AG09319 (cell line): ENCODE measurements at regions not wholly inside any gene's neighbourhood (a gene's known extent, or its start where the extent isn't known, plus 50 kb on each side); places are given as distances from the start of the nearest gene placed in this dataset.

ENCODE experiments used
- DNase-seq: peaks from one replicate; pipeline ENCODE4 v3.0.0-alpha.2; 2010; ENCODE audit warnings: low read depth; ENCODE audit errors: extremely low read depth
- TF ChIP-seq, protein P1 (sequence below): IDR thresholded peaks from 2 replicates; pipeline ENCODE4 v1.5.1; 2011; ENCODE audit warnings: low read depth, mild to moderate bottlenecking, inconsistent platforms, low read length, moderate library complexity

DNA sequence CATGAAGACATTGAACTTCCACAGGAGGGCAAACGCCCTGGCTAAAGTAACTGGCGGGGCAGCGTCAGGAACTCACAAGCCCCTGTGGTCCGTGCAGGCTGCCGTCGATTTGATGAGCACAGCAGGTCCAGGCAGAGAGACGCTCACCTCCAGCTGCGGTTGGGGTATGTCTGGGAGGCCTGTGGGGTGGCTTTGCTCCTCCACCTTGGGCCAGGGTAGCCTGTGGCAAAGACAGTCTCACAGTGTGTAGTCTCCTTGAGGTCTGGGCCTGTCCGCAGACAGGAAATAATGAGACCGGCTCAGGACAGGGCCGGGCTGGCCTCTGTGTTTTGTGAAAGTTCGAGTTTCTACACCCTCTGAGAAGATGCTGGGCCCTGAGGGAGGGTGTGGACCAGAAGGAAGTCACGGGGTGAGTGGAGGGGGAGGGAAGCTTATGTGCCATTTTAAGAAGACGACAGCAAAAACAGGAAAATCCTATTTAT is 103.3 kb downstream of the METRNL start:
- TF ChIP-seq, protein P1, sequence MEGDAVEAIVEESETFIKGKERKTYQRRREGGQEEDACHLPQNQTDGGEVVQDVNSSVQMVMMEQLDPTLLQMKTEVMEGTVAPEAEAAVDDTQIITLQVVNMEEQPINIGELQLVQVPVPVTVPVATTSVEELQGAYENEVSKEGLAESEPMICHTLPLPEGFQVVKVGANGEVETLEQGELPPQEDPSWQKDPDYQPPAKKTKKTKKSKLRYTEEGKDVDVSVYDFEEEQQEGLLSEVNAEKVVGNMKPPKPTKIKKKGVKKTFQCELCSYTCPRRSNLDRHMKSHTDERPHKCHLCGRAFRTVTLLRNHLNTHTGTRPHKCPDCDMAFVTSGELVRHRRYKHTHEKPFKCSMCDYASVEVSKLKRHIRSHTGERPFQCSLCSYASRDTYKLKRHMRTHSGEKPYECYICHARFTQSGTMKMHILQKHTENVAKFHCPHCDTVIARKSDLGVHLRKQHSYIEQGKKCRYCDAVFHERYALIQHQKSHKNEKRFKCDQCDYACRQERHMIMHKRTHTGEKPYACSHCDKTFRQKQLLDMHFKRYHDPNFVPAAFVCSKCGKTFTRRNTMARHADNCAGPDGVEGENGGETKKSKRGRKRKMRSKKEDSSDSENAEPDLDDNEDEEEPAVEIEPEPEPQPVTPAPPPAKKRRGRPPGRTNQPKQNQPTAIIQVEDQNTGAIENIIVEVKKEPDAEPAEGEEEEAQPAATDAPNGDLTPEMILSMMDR, result no peak
- DNase-seq, result no peak

DNA sequence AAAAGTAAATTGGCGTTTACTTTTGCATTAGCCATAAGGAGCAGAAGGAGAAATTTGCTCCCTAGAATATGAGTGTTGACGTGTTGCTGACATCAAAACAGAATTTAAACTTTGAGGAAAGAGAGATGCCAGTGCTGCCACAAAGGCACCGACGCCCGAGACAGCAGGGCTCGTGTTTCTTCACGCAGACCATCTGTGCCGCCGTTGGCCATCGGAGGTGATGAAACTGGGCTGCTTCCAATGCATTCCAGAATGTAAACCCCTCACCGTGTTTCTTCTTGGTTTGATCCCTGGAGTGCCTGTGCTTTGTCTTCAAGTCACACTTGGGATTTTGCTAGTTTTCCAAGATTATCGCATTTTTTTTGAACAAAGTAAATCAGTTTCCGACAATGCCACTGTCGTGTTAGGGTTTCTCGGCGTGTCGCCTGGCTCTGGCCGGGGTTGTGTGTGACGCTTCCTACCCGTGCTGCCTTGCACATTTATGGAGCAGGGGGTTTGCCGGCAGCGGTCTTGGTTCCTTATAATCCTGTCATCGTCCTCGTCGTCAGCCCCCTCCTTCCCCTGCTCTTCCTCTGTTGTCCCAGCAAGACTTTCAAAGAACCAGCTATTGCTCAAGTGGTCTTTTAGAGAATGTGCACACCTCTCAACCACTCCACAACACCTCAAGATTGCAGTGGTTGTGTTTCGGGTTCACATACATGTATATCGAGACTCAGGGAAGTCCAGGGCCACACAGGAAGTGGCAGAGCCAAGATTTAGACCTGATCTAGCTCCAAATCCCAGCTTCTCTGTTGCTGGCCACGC is 103.9 kb downstream of the METRNL start:
- TF ChIP-seq, protein P1, result no peak
- no peak for DNase-seq

DNA sequence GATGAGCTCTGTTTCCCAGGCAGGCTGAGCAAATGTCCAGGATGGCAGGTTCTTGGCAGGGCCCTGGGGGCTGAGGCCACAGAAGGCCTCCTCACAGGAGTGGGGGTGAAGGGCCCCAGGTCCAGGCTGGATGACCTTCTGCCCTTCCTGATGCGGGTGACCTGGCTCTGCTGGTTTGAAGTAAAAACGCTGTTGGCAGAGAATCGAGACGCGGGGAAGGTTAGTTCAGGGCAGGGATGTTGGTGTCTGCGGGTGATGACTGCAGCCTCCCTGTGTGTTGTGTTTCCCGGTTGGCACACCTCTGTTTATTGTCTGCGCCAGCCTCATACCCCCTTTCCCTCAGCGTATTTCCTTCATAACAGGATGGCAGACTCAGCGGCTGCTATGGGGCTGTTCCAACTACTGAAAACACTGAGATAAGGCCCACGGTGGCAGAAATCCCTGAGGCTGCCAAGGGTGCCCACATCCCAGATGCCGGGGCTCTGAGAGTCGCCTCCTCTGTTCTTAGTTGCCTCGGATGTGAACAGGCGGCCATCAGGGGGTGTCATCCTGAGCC is 104.6 kb downstream of the METRNL start:
- no peak for DNase-seq
- TF ChIP-seq, protein P1, result no peak

DNA sequence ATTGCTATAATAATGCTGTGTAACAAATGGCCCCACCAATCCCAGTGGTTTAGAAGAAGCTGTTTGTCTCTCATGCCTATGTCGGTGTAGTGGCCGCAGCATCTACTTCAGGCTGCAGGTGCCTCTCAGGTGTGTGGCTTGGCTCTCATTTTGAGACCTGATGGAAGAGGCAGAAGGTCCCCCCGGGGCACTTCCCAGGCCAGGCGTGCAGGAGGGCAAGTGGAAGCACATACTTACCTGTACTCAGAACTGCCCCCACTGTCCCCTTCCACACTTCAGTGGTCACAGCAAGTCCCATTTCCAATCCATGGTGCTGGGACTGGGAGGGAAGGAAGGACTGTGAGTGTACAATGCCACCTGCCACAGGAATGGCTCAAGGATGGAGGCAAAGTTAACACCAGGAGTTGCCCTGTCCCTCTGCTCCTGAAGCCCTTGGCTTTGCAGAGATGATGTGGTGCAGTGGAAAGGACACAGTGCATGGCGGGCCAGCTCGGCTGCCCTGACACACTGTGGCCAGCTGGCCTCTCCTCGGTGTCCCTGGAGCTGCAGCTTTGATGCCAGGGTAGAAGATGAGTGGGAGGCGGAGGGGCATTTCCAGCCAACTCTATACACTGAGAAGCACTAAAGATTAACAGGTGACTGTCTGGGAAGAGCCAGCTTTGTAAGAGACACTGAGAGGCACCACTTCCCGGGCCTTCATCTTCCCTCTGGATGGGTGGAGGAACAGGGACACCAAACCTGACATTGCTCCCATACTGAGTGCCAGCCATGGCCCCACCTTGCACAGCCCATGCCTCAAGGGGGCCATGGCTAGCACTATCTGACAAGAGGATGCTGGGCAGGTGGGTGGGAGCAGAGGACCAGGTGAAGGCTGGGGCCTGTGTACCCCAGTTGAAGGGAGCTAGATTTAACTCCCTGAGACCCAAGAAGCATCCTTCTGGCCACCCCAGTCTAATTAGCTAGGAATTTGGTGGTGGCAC is 105.9 kb downstream of the METRNL start:
- DNase-seq, result no peak
- TF ChIP-seq, protein P1, result no peak

DNA sequence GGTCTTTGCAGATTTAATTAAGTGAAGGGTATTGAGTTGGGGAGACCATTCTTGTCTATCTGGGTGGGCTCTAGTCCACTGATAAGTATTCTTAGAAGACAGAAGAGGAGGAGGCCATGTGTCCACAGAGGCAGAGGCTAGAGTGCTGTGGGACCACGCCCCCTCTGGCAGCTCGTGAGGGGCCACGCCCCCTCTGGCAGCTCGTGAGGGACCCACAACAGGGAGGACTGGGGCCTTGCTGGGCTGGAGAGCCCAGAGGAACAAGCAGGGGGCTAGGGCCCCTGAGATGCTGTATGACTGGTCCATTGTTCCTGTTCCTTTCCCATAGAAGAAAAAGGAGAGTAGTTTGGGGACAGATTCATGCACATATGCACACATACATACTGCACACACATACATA is 106.8 kb downstream of the METRNL start:
- TF ChIP-seq, protein P1, result no peak
- no peak for DNase-seq

DNA sequence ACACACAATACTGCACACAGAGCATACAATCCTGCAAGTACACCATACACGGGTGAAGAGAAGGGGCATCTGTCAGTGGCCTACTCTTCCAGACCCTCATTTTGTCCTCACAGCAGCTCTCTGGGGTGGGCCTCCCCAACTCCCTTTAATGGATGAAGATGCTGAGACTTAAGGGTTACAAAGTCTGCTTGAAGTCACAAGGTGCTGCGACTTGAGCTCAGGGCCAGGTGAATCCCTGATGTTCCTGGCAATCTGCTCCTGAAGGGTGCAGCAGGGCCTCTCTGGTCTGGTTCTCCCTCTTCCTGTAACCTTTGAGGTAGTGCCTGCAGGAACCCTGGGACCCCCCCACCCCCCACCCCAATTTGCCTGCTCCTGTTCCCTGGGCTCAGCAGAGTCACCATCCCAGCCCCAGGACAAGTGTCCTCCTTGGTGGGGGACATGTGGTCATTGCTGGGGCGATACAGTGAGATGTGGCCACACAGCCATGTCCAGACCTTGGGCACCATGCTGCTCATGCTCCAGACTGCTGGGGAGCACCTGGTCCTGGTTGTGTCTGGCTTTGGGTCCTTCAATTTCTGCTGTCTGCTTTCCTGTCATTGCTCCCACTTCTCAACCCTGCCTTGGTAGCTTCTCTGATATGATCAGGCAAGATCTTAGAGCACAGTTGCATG is 107.5 kb downstream of the METRNL start:
- no peak for DNase-seq
- TF ChIP-seq, protein P1, result no peak
